ENCODE measurements at regions not wholly inside any gene's neighbourhood (a gene's known extent, or its start where the extent isn't known, plus 50 kb on each side); places are given as distances from the start of the nearest gene placed in this dataset.
A peak's percentile ranks its signal among the peaks of the same experiment; 100 is the strongest.
"Not testable (repeated sequence)": the region's sequence is repeated elsewhere in the genome, so short reads cannot be mapped to it uniquely, and the experiment has no call there.

GRCh38 chr1:78298349-78298748 lies 192.4 kb upstream of the PTGFR start:
- DNase-seq: no peak

- no peak for DNase-seq
Measured at GRCh38 chr1:78301141-78301540, 189.6 kb upstream of the PTGFR start.

GRCh38 chr1:78303620-78304019 lies 187.2 kb upstream of the PTGFR start:
- peak; percentile 90 for DNase-seq

- DNase-seq: no peak
Measured at GRCh38 chr1:78304341-78304740, 186.4 kb upstream of the PTGFR start.

GRCh38 chr1:78304761-78305160 lies 186.0 kb upstream of the PTGFR start:
- DNase-seq: no peak

- not testable (repeated sequence) for DNase-seq
Measured at GRCh38 chr1:78310261-78310660, 180.5 kb upstream of the PTGFR start.

- DNase-seq: peak; percentile 69
Measured at GRCh38 chr1:78318011-78318410, 172.8 kb upstream of the PTGFR start.

GRCh38 chr1:78319603-78320002 lies 171.2 kb upstream of the PTGFR start:
- no peak for DNase-seq

GRCh38 chr1:78322928-78323680 lies 167.7 kb upstream of the PTGFR start:
- peak; percentile 44 for DNase-seq

GRCh38 chr1:78325293-78325692 lies 165.5 kb upstream of the PTGFR start:
- DNase-seq: no peak

- DNase-seq: no peak
Measured at GRCh38 chr1:78329475-78329874, 161.3 kb upstream of the PTGFR start.

- DNase-seq: no peak
Measured at GRCh38 chr1:78331799-78332198, 159.0 kb upstream of the PTGFR start.

- DNase-seq: peak; percentile 57
Measured at GRCh38 chr1:78333502-78333901, 157.3 kb upstream of the PTGFR start.

- DNase-seq: no peak
Measured at GRCh38 chr1:78334114-78334513, 156.7 kb upstream of the PTGFR start.

GRCh38 chr1:78334952-78335351 lies 155.8 kb upstream of the PTGFR start:
- DNase-seq: no peak

- not testable (repeated sequence) for DNase-seq
Measured at GRCh38 chr1:78336751-78337150, 154.0 kb upstream of the PTGFR start.

- peak; percentile 77 for DNase-seq
Measured at GRCh38 chr1:78339490-78339889, 151.3 kb upstream of the PTGFR start.

- peak; percentile 87 for DNase-seq
Measured at GRCh38 chr1:78340006-78340405, 150.8 kb upstream of the PTGFR start.

GRCh38 chr1:78348496-78349284 lies 142.1 kb upstream of the PTGFR start:
- DNase-seq: peak; percentile 57

GRCh38 chr1:78351551-78352216 lies 139.1 kb upstream of the PTGFR start:
- no peak for DNase-seq

- peak; percentile 71 for DNase-seq
Measured at GRCh38 chr1:78355656-78356055, 135.1 kb upstream of the PTGFR start.

GRCh38 chr1:78358165-78358564 lies 132.6 kb upstream of the PTGFR start:
- no peak for DNase-seq

- no peak for DNase-seq
Measured at GRCh38 chr1:78359666-78360065, 131.1 kb upstream of the PTGFR start.

All from fibroblast of skin of abdomen (primary cell).